Neural cell (in vitro differentiated cells): ENCODE measurements at regions not wholly inside any gene's neighbourhood (a gene's known extent, or its start where the extent isn't known, plus 50 kb on each side); places are given as distances from the start of the nearest gene placed in this dataset.

Experiments used
- H2AFZ ChIP-seq: fragments of 200-600, 300-800 bp; sonication (generic), shearing (Covaris generic); 2 replicates; pipeline ENCODE4 v1.6.0; 2014; ENCODE audit warnings: low read depth, mild to moderate bottlenecking, antibody characterized with exemption, low read length, moderate library complexity
- H3F3A ChIP-seq: fragments of 200-600 bp; shearing (Covaris generic); 2 replicates; pipeline ENCODE4 v1.6.1; 2016; ENCODE audit warnings: mild to moderate bottlenecking, moderate library complexity, mixed read lengths, antibody characterized with exemption, low read length; ENCODE audit not compliant: insufficient read depth, poor library complexity, severe bottlenecking
- H3K27ac ChIP-seq: fragments of 200-600, 300-800 bp; sonication (generic), shearing (Covaris generic); 2 replicates; pipeline ENCODE4 v1.5.1; 2014; ENCODE audit warnings: mild to moderate bottlenecking, low read length, moderate library complexity
- H3K27me3 ChIP-seq: fragments of 300-800, 200-600 bp; sonication (generic), shearing (Covaris generic); 2 replicates; pipeline ENCODE4 v1.6.0; 2014; ENCODE audit warnings: mild to moderate bottlenecking, low read depth, low read length, moderate library complexity; ENCODE audit not compliant: insufficient read depth
- H3K36me3 ChIP-seq: fragments of 300-800, 200-600 bp; sonication (generic), shearing (Covaris generic); 2 replicates; pipeline ENCODE4 v1.5.1; 2014; ENCODE audit warnings: mild to moderate bottlenecking, antibody characterized with exemption, low read length, moderate library complexity; ENCODE audit not compliant: insufficient read depth
- H3K4me2 ChIP-seq: fragments of 300-800, 200-600 bp; sonication (generic), shearing (Covaris generic); 2 replicates; pipeline ENCODE4 v1.6.0; 2014; ENCODE audit warnings: mild to moderate bottlenecking, low read length
- H3K4me3 ChIP-seq: fragments of 300-800, 200-600 bp; sonication (generic), shearing (Covaris generic); 2 replicates; pipeline ENCODE4 v1.5.1; 2014; ENCODE audit warnings: mild to moderate bottlenecking, low read length, moderate library complexity
- H3K79me2 ChIP-seq: fragments of 200-600 bp; shearing (Covaris generic); replicated peaks from 2 replicates; pipeline ENCODE4 v1.6.0; 2014; ENCODE audit warnings: mild to moderate bottlenecking, low read length, moderate library complexity; ENCODE audit not compliant: insufficient read depth
- H3K9ac ChIP-seq: fragments of 300-800, 200-600 bp; sonication (generic), shearing (Covaris generic); 2 replicates; pipeline ENCODE4 v1.6.1; 2016; ENCODE audit warnings: mild to moderate bottlenecking, low read length, mixed read lengths
- H3K9me2 ChIP-seq: fragments of 200-600 bp; shearing (Covaris generic); 2 replicates; pipeline ENCODE4 v1.6.1; 2016; ENCODE audit warnings: mild to moderate bottlenecking, low read length, mixed read lengths; ENCODE audit not compliant: insufficient read depth
- H3K9me3 ChIP-seq: fragments of 200-600, 300-800 bp; sonication (generic), shearing (Covaris generic); 2 replicates; pipeline ENCODE4 v1.6.1; 2016; ENCODE audit warnings: mild to moderate bottlenecking, mixed run types, low read length, moderate library complexity, mixed read lengths
- H4K20me1 ChIP-seq: fragments of 200-600 bp; shearing (Covaris generic); 2 replicates; pipeline ENCODE4 v1.6.1; 2016; ENCODE audit warnings: mild to moderate bottlenecking, mixed run types; ENCODE audit not compliant: insufficient read depth
- EP300 ChIP-seq: fragments of 450-650 bp; conservative IDR thresholded peaks from 2 replicates; pipeline ENCODE4 v1.6.1; 2014; ENCODE audit warnings: antibody characterized with exemption, mild to moderate bottlenecking, moderate library complexity; ENCODE audit not compliant: poor library complexity, severe bottlenecking
- EZH2 ChIP-seq: fragments of 200-600, 300-800 bp; shearing (Covaris generic), sonication (generic); IDR thresholded peaks from 2 replicates; pipeline ENCODE4 v1.6.1; 2014; ENCODE audit warnings: antibody characterized with exemption, low read length, borderline replicate concordance, mild to moderate bottlenecking; ENCODE audit not compliant: insufficient read depth, poor library complexity, severe bottlenecking
- MXI1 ChIP-seq: fragments of 450-650 bp; conservative IDR thresholded peaks from 2 replicates; pipeline ENCODE4 v1.6.1; 2014; ENCODE audit warnings: antibody characterized with exemption, mild to moderate bottlenecking; ENCODE audit not compliant: poor library complexity, severe bottlenecking
- POLR2AphosphoS5 ChIP-seq: IDR thresholded peaks from 2 replicates; pipeline ENCODE4 v1.6.1; 2012
- RAD21 ChIP-seq: fragments of 450-650 bp; conservative IDR thresholded peaks from 2 replicates; pipeline ENCODE4 v1.6.1; 2014; ENCODE audit warnings: antibody characterized with exemption, mild to moderate bottlenecking, moderate library complexity
- SMC3 ChIP-seq: fragments of 450-650 bp; conservative IDR thresholded peaks from 2 replicates; pipeline ENCODE4 v1.6.1; 2014; ENCODE audit warnings: antibody characterized with exemption, mild to moderate bottlenecking, moderate library complexity; ENCODE audit not compliant: poor library complexity
- TAF1 ChIP-seq: IDR thresholded peaks from 2 replicates; pipeline ENCODE4 v1.6.1; 2012; ENCODE audit warnings: low read depth
- TF ChIP-seq, protein P1 (sequence below): fragments of 450-650 bp; IDR thresholded peaks from 2 replicates; pipeline ENCODE4 v1.5.1; 2014; ENCODE audit warnings: antibody characterized with exemption, mild to moderate bottlenecking, moderate library complexity; ENCODE audit not compliant: poor library complexity, severe bottlenecking
- TF ChIP-seq, protein P2 (sequence below): IDR thresholded peaks from 2 replicates; pipeline ENCODE4 v1.6.1; 2012; ENCODE audit warnings: borderline replicate concordance

DNA sequence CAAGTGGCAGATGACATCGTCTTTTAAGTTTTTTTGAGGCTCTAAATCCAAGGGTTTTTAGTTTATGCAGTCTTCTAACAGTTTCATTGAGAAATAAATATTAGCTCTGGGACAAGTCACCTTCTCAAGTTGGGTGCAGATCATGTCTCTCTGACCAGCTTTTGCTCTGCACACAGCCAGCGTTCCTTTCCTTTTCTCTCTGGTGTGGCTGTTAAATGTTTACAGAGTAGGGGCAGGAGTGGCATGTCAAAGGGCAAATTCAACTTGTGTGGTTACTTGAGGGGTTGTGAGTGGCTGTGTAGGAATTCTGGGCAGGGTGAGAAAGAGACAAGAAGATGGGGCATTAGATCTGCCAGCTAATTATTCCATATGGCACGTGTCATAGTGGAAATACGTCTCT lies 187.5 kb upstream of the HMHB1 start:
- Histone ChIP-seq H3K79me2 (no peaks in the 10 kb centered on the region), H2AFZ (no peak overlapping the region)

DNA sequence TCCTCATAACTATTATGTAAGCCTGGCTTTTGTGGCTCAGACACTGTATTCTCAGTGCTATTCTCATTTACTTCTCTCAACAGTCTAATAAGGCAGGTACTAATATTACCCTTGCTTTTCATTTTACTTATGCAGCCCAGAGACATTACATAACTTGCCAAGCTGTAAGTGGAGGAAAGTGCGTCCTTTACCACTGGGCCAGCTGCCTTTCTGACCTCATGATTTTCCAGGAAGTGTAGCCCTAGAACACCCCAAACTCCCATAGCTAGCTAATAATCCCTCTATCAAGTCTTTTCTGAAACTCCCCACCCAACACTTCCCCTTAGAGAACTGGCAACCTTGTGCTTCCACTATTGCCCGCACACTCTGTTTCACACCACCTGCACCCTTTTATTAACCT lies 192.9 kb upstream of the HMHB1 start:
- Histone ChIP-seq H3F3A (no peaks in the 10 kb centered on the region), H3K27ac (no peak overlapping the region), H3K4me2 (no peak overlapping the region), H3K4me3 (no peak overlapping the region), H3K9me2 (no peaks in the 10 kb centered on the region), H2AFZ (no peak overlapping the region), H3K79me2 (no peaks in the 10 kb centered on the region), H3K27me3 (no peaks in the 10 kb centered on the region), H3K9ac (no peak overlapping the region), H3K36me3 (no peaks in the 10 kb centered on the region), H4K20me1 (no peaks in the 10 kb centered on the region), H3K9me3 (no peaks in the 10 kb centered on the region)
- TF ChIP-seq MXI1 (no peak), RAD21 (no peak), EP300 (no peak), TAF1 (no peak), POLR2AphosphoS5 (no peak), EZH2 (no peak), SMC3 (no peak)
- TF ChIP-seq, protein P1, sequence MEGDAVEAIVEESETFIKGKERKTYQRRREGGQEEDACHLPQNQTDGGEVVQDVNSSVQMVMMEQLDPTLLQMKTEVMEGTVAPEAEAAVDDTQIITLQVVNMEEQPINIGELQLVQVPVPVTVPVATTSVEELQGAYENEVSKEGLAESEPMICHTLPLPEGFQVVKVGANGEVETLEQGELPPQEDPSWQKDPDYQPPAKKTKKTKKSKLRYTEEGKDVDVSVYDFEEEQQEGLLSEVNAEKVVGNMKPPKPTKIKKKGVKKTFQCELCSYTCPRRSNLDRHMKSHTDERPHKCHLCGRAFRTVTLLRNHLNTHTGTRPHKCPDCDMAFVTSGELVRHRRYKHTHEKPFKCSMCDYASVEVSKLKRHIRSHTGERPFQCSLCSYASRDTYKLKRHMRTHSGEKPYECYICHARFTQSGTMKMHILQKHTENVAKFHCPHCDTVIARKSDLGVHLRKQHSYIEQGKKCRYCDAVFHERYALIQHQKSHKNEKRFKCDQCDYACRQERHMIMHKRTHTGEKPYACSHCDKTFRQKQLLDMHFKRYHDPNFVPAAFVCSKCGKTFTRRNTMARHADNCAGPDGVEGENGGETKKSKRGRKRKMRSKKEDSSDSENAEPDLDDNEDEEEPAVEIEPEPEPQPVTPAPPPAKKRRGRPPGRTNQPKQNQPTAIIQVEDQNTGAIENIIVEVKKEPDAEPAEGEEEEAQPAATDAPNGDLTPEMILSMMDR: no peak
- TF ChIP-seq, protein P2, sequence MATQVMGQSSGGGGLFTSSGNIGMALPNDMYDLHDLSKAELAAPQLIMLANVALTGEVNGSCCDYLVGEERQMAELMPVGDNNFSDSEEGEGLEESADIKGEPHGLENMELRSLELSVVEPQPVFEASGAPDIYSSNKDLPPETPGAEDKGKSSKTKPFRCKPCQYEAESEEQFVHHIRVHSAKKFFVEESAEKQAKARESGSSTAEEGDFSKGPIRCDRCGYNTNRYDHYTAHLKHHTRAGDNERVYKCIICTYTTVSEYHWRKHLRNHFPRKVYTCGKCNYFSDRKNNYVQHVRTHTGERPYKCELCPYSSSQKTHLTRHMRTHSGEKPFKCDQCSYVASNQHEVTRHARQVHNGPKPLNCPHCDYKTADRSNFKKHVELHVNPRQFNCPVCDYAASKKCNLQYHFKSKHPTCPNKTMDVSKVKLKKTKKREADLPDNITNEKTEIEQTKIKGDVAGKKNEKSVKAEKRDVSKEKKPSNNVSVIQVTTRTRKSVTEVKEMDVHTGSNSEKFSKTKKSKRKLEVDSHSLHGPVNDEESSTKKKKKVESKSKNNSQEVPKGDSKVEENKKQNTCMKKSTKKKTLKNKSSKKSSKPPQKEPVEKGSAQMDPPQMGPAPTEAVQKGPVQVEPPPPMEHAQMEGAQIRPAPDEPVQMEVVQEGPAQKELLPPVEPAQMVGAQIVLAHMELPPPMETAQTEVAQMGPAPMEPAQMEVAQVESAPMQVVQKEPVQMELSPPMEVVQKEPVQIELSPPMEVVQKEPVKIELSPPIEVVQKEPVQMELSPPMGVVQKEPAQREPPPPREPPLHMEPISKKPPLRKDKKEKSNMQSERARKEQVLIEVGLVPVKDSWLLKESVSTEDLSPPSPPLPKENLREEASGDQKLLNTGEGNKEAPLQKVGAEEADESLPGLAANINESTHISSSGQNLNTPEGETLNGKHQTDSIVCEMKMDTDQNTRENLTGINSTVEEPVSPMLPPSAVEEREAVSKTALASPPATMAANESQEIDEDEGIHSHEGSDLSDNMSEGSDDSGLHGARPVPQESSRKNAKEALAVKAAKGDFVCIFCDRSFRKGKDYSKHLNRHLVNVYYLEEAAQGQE: no peak

More for the DNA sequence above, 187.5 kb upstream of the HMHB1 start:
- Histone ChIP-seq H3K36me3 (no peaks in the 10 kb centered on the region), H3F3A (no peaks in the 10 kb centered on the region), H3K27ac (no peak overlapping the region), H3K27me3 (no peaks in the 10 kb centered on the region), H3K4me2 (no peak overlapping the region), H3K9me2 (no peaks in the 10 kb centered on the region), H3K4me3 (no peak overlapping the region), H4K20me1 (no peaks in the 10 kb centered on the region), H3K9me3 (no peaks in the 10 kb centered on the region), H3K9ac (no peak overlapping the region)
- no peak for TF ChIP-seq SMC3

DNA sequence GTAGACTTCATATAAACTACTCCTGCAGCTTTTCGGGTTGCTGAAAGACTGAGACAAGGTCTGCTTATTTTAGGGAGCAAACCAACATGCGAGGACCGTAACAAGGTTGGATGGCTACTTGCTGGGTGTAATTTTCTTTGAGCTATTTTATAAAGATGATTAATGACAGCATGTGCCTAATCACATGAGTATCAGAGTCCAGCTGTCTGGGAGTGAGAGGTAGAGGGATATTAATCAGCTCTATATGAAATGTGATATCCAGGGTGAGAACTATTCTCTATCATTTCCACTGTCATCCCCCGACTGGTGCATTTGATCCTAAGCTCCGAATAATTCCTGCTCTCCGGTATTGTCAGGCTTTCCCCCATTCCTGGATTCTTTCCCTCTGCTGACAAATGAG lies 193.8 kb upstream of the HMHB1 start:
- H3F3A ChIP-seq: no peaks in the 10 kb centered on the region
- H3K9me3 ChIP-seq: no peaks in the 10 kb centered on the region
- H3K4me3 ChIP-seq: no peak overlapping the region
- H3K79me2 ChIP-seq: no peaks in the 10 kb centered on the region
- H3K4me2 ChIP-seq: no peak overlapping the region
- no peaks in the 10 kb centered on the region for H3K36me3 ChIP-seq
- no peak overlapping the region for H3K9ac ChIP-seq
- no peak overlapping the region for H3K27ac ChIP-seq
- no peaks in the 10 kb centered on the region for H3K9me2 ChIP-seq
- no peaks in the 10 kb centered on the region for H4K20me1 ChIP-seq
- H3K27me3 ChIP-seq: no peaks in the 10 kb centered on the region
- H2AFZ ChIP-seq: no peak overlapping the region
- TF ChIP-seq EZH2 (no peak), SMC3 (no peak), EP300 (no peak), POLR2AphosphoS5 (no peak), MXI1 (no peak), TAF1 (no peak), RAD21 (no peak)
- TF ChIP-seq, protein P1: no peak
- TF ChIP-seq, protein P2: no peak
